Hippocampal formation (tissue), 2 donors: ENCODE measurements at regions not wholly inside any gene's neighbourhood (a gene's known extent, or its start where the extent isn't known, plus 50 kb on each side); places are given as distances from the start of the nearest gene placed in this dataset.

Experiments used
- DNase-seq, 2 donors: peaks; one replicate each; lab custom pipeline; 2025; lab: John Stamatoyannopoulos, UW

- DNase-seq, result no peak
These were observed 167.7 kb upstream of the DIO2 start for GRCh38 chr14:80379035-80379434.

GRCh38 chr14:80378084-80378690, 166.9 kb upstream of the DIO2 start:
- no peak for DNase-seq

GRCh38 chr14:80364816-80365215, 153.5 kb upstream of the DIO2 start:
- DNase-seq, result no peak

- no peak for DNase-seq
These were observed 153.0 kb upstream of the DIO2 start for GRCh38 chr14:80364274-80364673.

- DNase-seq, result no peak
These were observed 146.8 kb upstream of the DIO2 start for GRCh38 chr14:80358112-80358511.

- DNase-seq, result no peak
These were observed 145.1 kb upstream of the DIO2 start for GRCh38 chr14:80356413-80356812.

GRCh38 chr14:80354860-80355581, 143.7 kb upstream of the DIO2 start:
- no peak for DNase-seq

GRCh38 chr14:80352471-80352870, 141.2 kb upstream of the DIO2 start:
- no peak for DNase-seq

- DNase-seq, result no peak
These were observed 139.4 kb upstream of the DIO2 start for GRCh38 chr14:80350707-80351106.

- no peak for DNase-seq
These were observed 135.1 kb upstream of the DIO2 start for GRCh38 chr14:80346395-80346794.

GRCh38 chr14:80344208-80344607, 132.9 kb upstream of the DIO2 start:
- DNase-seq, result no peak

GRCh38 chr14:80336608-80337106, 125.4 kb upstream of the DIO2 start:
- no peak for DNase-seq

- no peak for DNase-seq
These were observed 114.4 kb upstream of the DIO2 start for GRCh38 chr14:80325688-80326087.

- no peak for DNase-seq
These were observed 113.8 kb upstream of the DIO2 start for GRCh38 chr14:80325112-80325511.

- no peak for DNase-seq
These were observed 113.3 kb upstream of the DIO2 start for GRCh38 chr14:80324649-80325048.

GRCh38 chr14:80323038-80323665, 111.8 kb upstream of the DIO2 start:
- DNase-seq, result no peak

GRCh38 chr14:80316441-80316840, 105.1 kb upstream of the DIO2 start:
- no peak for DNase-seq

GRCh38 chr14:80315681-80316080, 104.4 kb upstream of the DIO2 start:
- no peak for DNase-seq

- DNase-seq, result no peak
These were observed 102.5 kb upstream of the DIO2 start for GRCh38 chr14:80313806-80314205.

- DNase-seq, result no peak
These were observed 99.8 kb upstream of the DIO2 start for GRCh38 chr14:80310938-80311750.

- DNase-seq, result no peak
These were observed 92.9 kb upstream of the DIO2 start for GRCh38 chr14:80304125-80304766.

GRCh38 chr14:80300351-80300750, 89.0 kb upstream of the DIO2 start:
- DNase-seq, result no peak
